ENCODE measurements at regions not wholly inside any gene's neighbourhood (a gene's known extent, or its start where the extent isn't known, plus 50 kb on each side); places are given as distances from the start of the nearest gene placed in this dataset.

DNA sequence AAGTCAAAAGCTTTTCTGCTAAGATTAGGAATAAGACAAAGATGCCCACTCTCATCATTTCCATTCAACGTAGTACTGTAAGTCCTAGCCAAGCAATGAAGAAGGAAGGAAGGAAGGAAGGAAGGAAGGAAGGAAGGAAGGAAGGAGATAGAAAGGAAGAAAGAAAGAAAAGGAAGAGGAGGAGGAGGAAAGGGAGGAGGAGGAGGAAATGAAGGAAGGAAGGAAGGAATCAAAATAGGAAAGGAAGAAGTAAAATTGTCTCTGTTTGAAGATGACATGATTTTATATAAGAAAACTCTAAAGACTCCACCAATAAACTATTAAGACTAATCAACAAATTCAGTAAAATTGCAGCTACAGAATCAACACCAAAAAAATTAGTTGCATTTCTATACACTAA, 66.0 kb upstream of the DHRS4 start:
- TF ChIP-seq, protein P1, sequence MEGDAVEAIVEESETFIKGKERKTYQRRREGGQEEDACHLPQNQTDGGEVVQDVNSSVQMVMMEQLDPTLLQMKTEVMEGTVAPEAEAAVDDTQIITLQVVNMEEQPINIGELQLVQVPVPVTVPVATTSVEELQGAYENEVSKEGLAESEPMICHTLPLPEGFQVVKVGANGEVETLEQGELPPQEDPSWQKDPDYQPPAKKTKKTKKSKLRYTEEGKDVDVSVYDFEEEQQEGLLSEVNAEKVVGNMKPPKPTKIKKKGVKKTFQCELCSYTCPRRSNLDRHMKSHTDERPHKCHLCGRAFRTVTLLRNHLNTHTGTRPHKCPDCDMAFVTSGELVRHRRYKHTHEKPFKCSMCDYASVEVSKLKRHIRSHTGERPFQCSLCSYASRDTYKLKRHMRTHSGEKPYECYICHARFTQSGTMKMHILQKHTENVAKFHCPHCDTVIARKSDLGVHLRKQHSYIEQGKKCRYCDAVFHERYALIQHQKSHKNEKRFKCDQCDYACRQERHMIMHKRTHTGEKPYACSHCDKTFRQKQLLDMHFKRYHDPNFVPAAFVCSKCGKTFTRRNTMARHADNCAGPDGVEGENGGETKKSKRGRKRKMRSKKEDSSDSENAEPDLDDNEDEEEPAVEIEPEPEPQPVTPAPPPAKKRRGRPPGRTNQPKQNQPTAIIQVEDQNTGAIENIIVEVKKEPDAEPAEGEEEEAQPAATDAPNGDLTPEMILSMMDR (optimal IDR thresholded peaks at IDR 0.05 in 1 of 3, IDR thresholded peaks at IDR 0.05 in 1 of 3, conservative IDR thresholded peaks at IDR 0.05 in 1 of 3; ENCODE audit: extremely low read depth in 1 of 3, insufficient read depth in 2 of 3, low read length in 3 of 3) = no peak
- TF ChIP-seq EZH2 (IDR thresholded peaks at IDR 0.05; ENCODE audit: low read length) = no peak
